GM21447 (cell line): ENCODE measurements at regions not wholly inside any gene's neighbourhood (a gene's known extent, or its start where the extent isn't known, plus 50 kb on each side); places are given as distances from the start of the nearest gene placed in this dataset.

Source experiments
- ATAC-seq: cut with Tn5 transposase; IDR thresholded peaks from one replicate; pipeline ENCODE4 v1.9.1; 2021; ENCODE audit not compliant: unreplicated experiment

DNA sequence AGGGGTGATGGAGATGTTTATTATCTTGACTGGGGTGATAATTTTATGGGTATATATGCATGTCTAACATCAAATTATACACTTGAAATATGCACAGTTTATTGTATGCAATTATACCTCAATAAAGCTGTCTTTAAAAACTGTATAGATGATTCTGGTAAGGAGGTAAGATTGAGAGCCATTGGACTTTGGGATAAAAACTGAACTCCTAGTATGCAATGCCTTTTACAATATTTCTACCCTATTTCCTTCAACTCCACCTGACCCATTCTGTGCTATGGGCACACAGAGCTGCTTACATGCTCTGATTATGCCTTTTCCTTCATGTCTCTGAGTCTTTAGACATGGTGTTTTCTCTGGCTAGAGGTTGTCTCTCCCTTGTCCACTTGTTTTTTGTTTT lies 63.9 kb upstream of the UGP2 start:
- no peak for ATAC-seq

DNA sequence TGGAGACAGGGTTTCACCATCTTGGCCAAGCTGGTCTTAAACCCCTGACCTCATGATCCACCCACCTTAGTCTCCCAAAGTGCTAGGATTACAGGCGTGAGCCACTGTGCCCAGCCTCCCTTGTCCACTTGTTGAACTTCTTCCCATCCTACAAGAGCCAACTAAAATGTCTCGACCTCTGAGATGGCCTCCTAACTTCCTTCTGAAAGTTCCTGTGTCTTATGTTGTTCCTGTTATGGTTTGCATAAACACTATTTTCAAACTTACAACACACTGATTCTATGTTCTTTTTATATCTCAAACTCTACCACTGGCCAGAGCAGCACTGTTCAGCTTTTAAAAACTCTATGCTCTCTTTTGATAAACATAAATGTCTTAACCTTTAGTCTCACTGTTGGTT lies 63.3 kb upstream of the UGP2 start:
- ATAC-seq = no peak

DNA sequence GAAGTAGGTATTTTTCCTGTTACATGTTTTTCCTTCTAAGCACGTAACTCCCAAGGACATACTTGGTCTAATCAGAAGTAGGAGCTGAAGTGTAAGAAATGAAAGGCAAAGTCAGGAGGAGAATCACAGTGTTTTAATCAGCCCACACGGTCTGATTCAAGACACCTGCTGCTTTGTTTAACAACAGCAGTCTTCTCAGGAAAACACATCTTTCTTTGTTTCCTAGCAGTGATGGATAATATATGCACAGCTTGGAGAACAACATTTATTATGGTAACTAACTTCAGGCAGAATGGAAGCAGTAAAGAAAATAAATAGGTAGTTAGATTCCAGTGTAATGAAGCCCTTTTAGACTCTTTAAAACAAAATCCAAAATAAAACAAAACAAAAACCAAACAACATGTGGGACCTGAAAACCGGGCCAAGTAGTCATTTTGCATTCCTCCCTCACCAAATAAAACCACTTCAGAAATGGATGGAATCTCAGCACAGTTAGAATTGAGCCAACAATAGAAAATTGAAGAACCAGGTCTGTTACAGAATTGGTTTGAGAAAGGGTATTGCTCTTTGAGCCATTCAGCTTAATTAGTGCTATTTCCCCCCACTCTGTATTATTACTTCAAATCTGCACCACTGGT lies 61.1 kb upstream of the UGP2 start:
- ATAC-seq = no peak

DNA sequence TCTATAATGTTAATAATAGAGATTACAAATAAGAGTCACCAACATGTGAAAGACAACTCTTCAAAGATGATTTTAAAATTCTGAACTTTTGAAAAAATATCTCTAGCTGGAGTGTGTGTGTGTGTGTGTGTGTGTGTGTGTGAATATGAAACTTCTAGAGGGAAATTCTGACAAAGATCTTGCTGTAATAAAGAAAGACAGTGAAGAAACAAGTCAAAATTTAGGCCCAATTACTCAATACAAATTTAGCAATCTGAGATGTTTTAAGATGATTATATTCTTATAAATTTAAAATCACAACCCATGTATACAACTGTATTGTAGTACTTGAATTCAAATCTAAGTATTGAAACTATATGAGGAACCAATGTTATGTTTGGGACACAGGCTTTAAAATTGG lies 57.2 kb upstream of the UGP2 start:
- no peak for ATAC-seq

DNA sequence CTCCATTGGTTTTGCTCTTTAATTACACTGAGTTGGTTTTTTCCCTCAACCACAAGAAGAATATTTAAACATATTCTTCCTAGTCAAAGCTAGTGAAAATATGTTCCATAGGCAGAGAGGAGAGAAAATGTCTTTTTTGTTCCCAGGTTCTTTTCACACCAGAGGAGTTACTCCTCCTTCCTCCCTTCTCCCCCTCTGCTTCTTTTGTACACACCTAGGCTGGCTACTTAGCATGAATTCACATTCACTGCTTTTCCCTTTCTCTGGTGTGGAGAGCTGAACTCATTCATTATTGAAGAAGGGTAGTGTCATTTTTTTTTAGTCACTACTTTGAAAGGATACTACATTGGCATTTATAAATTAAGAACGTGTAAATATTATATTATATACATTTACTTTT lies 56.6 kb upstream of the UGP2 start:
- ATAC-seq = no peak

DNA sequence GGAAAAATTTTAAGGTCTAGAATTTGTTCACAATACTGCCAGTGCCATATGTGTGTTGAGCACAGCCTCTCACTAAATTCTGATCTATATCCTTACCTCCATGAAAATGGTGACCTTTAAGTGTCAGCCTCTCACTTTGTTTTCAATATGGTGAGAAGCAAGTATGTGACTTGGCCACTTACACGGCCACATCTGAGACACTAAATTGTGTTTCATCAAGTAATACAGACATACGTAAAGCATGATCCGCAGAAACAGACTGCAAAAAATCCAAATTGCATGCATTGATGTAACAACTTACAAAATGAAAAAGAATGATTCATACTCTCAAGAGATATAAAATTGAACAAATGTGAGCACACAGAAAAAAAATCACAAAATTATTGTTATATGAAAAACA lies 55.2 kb upstream of the UGP2 start:
- ATAC-seq = no peak

DNA sequence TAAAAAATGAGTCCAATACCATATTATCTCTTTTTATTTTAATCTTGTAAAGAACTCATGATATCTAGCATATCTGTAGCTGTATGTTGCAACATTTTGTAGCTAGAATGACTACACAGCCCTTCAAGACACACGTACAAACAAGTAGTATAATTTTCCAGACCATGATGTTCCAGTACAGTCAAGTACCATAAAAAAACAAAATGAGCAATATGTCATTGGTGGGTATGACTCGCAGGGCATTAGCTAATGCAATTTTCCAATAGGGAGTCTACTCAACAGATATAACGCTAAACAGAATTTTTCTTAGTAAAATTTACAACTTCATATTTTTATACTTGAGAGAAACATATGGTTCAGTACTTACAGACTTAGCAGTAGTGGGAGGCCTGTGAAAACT lies 53.6 kb upstream of the UGP2 start:
- no peak for ATAC-seq

DNA sequence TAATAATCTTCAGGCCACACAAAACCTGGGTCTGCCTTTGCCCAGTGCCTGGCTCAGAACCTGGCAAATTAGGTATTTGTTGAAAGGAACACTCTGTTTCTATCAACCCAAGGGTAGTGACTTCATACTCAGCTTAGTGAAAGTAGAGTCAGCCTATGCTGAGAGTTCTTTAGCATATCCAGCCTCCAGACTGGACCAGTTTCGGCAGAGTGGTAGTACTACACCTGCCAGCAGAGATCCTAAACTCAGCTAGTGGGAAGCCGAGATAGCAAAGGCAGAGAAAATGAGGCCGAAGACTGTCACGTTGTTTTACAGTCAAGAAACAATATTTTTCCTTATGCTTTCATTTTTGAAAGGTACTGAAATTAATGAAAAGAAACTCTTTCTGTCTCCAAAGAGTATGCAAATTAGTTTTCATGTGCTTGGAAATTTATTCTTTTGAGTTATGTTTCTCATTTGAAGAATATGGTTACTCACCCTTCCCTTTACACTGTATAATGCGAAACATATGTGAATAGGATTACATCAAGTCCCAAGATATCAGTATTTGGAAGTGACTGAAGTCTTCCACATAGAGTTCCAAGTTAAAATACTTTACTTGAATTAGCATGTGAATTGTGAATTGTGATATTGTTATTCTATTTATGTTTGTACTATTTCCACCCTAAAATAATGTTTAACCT lies 52.2 kb upstream of the UGP2 start:
- ATAC-seq = no peak

DNA sequence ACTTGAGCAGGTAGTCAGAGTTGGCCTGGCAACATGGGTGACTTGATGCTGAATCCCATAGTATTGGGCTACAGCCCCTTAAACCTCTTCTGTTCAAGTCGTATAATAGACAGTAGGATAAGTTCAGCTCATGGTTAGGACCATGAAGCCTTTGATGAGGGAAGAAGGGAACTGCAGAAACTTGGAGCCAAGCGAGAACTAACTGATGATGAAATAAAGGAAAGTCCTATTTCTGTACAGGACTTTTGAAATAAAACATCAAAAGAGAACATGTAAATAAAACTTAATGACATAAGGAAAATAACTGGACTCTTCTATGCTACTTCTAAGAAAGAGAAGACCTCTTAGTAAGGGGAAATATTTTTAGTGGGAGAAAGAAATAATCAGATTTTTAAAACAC lies 51.2 kb upstream of the UGP2 start:
- ATAC-seq = no peak

DNA sequence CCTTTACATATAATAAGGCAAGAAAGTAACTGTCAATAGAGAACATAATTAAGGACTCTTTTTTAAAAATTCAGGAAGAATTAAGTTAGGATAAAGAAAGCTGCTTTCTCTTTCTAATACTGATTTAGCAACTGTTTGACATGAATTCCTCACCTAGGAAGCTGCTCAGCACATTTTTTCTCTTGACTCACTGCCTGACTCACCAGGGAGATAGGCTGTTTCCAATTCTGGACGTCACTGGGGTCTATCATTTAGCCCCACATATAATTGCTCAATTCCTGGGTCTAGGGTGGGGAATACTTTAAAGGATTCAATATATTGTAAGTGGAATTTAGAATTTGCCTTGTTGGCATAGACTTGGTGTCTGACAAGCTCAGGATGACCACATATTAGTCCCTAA lies 50.8 kb upstream of the UGP2 start:
- ATAC-seq = no peak

DNA sequence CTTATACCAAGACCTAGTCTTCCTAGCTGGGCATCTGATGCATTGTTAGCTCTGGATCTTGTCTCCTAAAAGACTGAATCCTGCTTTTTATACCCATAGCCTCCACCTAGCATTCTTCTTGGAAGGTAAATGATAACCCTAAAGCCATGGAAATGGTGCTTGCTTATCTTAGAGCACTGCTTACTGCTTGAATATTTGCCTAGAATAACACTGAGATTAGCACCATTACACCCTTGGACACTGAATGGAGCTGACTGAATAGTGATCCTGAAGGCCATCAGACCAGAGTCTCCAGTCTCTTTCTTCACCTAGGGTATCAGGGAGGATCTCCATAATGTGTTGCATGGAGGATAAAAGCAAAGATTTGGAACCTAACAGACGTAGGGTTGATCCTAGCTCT lies 50.3 kb upstream of the UGP2 start:
- ATAC-seq = no peak
